GM21423 (cell line): ENCODE measurements at regions not wholly inside any gene's neighbourhood (a gene's known extent, or its start where the extent isn't known, plus 50 kb on each side); places are given as distances from the start of the nearest gene placed in this dataset.

ENCODE experiments used
- ATAC-seq: cut with Tn5 transposase; IDR thresholded peaks from one replicate; pipeline ENCODE4 v1.9.1; 2021; ENCODE audit warnings: mild to moderate bottlenecking, moderate library complexity; ENCODE audit not compliant: unreplicated experiment

DNA sequence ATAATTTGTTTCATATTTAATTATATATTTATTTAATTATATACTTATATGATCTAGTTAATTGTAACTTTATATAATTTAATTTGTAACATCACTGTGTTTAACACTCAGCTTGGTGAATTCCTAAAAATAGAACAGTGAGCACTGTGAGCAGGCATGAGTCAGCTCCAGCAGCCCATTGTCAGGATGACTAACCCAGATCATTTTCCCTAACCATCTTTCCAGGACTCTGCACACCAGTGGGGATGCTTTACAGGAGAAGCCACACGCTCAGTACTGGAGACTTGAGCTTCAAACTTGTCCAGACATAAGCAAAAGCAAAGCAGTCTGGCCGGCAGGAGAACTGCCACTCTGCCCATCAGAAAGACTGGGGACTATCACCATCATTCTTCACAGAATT lies 446.2 kb upstream of the TRPC7 start:
- ATAC-seq, result no peak

DNA sequence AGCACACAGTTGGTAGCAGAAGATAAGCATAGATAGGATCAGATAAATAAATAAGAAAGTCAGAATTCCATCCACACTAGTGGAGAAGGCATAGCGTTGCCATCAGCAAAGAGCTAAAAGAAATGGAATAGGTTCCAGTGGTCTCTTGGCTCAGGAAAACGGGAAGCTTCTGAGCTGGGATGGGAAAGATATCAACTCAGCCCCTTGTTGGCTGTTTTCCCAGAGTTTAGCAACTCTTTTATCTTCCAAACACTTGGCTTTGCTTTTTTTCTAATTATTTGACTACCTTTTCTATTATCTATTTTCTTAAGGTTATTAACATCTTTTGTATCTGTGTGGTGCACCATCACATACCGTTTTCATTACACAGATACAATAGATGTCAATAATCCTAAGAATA lies 445.7 kb upstream of the TRPC7 start:
- ATAC-seq, result no peak

DNA sequence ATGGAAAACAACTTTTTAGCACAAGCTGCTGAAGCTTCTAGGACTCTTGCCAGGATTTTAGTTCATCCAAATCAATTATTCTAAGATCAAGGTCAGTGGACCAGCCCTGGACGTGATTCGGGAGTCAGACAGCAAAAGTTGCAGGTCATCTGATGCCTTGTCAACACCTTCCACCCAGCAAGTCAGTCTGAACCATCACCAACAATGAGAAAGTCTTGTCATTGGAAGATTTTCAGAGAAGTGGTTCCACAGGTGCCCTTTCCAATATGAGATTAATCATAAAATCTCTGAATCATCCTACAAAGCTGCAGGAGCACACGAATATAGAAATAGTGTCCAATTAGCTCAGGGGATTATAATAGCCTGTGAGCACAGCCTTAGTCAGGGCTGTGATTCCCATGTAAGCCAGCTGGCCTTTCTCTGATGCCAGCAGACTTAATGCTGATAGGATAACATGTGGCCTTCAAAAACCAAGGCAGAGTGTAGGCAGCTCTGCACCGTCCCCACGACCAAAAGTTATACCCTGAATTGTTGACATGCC lies 445.0 kb upstream of the TRPC7 start:
- no peak for ATAC-seq

DNA sequence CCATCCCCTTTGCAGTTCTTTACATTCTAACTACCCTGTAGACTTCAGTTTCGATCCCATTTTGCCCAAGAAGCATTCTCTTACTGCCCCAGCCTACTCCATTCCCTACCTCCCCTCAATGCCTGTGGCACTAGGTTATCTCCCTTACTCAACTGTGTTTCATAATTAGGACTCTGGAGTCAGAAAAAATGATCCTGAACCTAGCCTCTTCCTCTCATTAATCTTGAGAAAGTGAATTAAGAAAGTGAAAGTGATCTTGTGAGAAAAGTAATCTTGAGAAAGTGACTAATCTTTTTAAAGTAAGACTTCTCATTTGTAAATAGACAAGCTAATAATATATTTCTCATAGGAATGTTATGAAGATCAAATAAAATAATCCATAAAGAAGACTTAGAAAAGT lies 444.0 kb upstream of the TRPC7 start:
- no peak for ATAC-seq

DNA sequence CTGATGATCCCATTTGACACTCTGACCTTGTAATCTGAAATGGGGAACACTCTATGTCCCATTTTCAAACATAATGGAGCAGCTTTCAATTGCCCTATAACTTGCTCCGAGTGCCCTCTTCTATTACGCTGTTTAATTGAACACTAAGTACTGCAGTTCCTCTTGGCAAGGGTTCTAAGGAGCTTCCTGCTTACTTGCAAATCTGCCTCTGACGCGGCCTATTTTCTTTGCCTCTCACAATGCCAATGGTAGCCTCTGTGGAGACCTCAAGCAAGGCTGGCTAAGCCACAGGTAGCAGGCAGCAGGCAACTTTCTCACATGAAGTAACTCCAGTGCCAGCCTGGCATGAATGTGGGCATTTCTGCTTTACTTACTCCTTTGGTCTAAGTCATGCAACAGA lies 443.4 kb upstream of the TRPC7 start:
- ATAC-seq, result no peak

DNA sequence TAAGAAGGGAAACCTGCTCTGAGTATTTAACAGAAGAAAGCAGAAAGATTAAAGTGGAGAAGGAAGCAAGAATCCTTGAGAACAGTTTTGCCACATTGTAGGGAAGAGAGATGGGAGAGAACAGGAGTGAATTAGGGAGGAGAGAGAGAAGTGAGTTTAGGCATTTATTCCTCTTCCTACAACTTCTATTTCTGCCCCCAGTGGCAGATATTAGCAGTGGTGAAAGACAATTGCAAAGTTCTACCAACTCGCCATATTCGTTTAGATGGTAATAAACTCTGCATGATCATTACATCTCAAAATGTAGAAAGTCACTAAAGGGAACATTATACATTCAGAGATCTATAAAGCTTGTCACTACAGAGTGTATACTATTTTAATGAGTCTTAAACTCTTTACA lies 440.1 kb upstream of the TRPC7 start:
- ATAC-seq, result no peak

DNA sequence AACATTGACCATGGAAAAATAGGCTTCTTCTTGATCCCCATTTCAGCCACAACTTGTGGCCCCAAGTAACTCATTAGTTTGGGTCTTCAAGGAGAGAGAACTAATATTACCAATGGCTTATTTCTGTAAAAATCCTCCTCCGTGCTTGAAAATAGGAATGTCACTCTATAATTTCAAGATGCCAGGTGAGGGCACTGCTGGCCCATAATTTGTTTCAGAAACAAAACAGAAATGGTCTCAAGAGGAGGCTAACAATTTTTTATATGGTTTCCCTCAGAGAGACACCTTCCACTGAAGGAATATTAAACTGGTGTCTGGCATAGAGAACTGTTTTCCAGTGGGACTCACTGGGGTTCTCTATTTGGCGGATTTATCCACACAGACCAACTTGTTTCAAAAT lies 437.0 kb upstream of the TRPC7 start:
- no peak for ATAC-seq

DNA sequence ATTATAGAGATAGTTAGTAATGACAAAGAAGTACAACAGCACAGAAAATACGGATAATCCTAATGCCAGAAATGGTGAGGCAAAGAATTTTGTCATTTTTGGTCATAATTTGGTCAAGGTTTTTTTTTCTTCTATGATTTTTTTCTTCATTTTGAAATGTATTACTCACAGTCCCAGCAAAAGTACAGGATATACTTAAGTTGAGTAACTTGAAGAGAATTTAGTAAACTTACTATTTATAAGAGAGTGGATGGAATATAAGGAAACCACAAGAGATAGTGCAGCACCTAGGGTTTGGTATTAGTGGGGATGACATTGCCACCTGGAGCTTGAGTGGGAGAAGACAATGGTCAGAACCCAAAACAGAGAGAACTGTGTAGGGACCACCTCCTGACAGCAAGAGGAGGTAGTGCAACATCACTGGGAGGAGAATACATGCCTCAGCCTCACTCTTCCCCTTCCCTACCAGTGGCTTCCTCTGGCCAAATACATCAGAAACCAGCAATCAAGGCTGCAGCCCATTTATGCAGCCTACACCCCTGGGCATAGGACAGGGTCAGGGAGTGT lies 434.5 kb upstream of the TRPC7 start:
- no peak for ATAC-seq

DNA sequence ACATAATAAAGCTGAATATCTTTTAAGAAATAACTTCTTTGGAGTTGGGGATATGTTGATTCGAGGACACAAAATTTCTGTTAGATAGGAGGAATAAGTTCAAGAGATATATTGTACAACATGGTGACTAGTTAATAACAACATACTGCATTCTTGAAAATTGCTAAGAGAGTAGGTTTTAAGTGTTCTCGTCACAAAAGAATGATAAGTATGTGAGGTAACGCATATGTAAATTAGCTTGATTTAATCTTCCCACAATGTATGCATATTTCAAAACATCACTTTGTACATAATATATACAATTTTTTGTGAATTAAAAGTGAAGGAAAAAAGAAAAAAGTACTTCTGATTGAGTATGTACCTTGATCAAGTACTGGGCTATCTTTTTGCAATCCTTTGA lies 428.0 kb upstream of the TRPC7 start:
- ATAC-seq, result no peak

DNA sequence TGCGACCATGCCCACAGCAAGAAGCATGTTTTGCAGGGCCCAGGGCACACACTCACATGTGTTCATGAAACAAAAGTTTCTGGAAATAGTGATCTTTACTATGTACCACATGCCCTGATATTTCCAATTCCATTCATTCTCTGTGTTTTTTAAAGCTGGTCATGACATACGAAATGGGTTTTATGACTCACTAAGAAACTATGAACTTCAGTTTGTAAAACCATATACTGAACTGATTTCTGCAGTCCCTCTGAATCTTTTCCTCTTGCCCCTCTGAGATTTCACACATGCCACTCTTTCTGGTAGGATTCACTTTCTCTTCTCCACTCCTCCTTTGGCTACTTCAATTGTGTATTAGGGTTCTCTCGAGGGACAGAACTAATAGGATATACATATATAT lies 416.1 kb upstream of the TRPC7 start:
- ATAC-seq, result no peak

DNA sequence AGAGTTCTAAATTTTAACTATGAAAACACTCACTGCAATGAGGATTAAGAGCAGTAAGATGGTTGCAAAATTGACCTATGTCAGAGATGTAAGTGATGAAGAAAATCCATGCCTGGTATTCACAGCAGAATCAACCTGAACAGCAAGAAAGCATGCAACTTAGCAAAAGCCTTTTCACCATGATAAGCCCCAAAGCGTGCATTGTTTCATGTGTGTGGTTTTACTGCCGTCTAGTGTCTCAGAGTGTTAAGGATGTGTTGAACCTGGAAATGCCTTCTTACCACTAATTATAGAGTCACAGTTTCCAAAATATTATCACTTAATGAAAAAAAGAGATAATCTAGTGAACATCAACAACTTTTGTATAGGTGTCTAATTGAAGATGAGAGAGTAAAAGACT lies 415.2 kb upstream of the TRPC7 start:
- no peak for ATAC-seq

DNA sequence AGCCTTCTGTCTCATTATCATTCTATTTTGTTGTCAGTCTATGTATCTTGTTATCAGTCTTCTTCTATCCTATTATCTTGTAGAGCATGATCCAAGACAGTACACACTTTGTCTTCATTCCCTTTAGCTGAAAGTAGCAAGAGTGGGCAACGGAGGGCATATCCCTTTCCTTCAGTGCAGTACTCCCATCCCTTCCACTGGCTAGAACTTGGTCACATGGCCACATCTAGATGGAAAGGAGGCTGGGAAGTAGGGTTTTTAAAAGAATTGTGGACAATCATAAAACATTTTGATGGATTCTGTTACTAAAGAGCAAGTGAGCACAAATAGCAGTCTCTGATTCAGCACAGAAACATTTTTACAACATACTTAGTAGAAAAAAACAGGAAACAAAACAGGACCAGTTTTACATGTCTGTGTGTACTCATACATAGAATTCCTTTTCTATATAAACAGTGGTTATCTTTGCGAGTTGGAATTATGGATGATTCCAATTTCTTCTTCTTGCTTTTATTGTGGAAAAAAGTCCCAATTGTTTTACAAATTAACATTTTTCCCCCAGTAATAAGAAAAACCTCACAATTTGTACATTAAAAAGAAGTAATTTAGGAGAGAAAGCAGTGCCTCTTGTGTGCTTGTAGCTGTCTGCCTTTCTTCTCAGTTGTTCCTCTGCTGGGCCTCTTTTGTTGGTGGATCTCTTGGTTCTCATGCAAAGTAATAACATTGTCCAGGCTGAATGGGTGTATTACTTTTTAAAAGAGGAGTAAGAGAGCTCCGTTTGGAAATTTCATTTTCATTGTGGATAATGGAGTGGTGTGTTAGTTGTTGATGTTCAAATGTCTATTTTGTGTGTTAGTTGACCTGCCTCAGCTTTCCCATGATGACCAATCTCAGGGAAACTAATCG lies 410.9 kb upstream of the TRPC7 start:
- ATAC-seq, result no peak

DNA sequence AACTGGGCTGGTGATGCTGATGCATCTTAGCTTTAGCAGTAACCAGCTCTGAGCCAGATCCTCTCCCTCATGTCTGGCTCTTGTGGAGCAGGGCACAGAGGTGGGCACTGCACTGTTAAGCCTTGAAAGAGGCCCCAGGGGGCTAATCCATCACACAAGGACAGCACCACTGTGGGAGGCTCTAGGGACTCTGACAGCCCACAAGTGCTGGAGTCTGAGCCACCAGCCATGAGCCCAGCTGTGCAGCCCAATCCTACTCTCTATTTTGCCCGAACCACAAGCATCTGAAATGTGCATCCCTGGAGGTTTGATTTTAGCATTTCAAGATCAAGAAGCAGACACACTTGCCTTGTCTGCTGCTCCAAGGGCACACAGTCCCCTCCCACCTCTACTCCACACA lies 407.1 kb upstream of the TRPC7 start:
- ATAC-seq, result no peak

DNA sequence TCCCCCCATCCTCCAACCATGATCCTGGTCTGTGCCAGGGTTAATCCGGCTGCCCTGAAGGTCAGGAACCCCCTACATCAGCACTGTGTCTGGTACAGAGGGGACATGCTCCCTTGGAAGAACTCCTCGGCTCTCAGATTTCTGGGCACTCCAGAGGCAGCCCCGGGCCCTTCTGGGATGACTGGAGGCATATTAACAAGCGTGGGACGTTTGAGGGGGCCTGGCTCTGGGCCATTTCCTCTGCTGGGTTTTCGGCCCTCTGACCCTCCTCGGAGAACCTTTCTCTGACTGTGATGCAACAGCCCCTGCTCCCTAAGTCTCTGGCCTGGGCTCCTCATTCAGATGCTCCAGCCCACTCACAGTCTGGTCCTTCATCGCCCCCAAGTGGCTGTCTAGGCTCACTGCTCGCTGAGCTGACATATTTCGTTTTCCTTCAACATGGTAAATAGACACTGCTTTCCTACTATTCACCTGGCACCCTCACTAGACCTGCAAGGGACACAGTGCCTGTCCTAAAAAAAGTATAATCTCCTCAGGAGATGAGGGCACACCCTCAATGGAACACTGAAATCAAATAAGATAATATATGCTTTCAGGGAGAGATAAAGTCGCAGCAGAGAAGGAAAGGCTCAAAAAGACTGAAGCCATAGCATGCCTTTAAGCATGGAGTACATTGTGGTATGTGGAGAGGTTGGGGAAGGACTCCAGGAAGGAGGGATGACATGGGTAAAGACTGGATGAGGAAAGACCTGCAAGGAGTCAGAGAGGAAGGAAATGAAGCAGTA lies 404.7 kb upstream of the TRPC7 start:
- peak; percentile 73 for ATAC-seq

DNA sequence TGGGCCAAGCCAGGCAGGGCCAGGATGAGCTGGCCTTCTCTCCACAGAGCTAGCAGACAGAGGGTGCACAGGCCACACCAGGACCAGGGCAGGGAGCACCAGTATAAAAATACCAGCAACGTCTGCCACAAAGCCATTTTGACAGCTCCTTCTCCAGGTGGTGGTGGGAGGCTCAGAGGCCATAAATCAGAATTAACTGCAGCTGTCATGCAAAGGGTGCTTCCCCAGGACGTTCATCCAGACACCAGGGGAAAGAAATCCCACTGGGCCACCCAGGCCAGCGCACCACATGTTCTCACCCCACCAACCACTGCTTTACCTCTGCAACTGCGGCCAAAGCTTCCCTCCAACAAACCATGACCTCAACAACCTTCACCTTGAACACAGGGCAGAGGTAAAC lies 403.7 kb upstream of the TRPC7 start:
- no peak for ATAC-seq

DNA sequence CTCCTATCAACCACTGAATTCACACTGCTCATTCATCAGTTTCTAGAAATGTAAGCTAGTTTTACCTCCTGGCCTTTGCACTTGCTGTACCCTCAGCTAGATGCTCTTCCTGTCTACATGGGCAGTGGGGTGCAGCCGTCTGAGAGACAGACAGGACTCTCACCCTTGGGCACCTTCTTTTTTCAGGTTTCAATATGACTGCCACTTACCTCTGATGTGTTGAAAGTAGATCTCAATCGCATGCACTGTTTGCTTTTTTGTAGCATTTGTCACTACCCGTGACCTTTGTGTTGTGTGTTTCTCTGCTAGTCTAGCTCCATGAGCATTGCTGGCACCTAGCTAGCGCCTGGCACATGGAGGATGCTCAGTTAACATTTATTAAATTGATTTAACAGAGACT lies 403.1 kb upstream of the TRPC7 start:
- no peak for ATAC-seq

DNA sequence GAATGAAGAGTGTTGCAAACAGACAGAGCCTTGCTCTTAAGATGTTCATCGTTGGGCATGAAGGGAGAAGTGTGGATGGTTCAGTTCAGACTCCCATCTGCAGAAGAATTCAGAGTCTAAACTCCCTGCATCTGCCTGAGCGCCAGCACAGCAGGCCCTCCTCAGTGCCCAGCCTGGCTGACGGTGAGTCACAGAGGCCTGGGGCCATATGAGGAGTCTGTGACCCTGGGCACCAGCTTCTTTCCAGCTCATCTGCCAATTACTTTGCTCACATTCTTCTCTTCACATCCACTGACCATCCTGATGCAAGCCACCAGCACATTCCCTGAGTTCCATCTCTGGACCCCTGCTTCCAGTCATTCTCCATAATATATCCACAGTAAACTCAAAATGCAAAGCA lies 401.1 kb upstream of the TRPC7 start:
- ATAC-seq, result no peak

DNA sequence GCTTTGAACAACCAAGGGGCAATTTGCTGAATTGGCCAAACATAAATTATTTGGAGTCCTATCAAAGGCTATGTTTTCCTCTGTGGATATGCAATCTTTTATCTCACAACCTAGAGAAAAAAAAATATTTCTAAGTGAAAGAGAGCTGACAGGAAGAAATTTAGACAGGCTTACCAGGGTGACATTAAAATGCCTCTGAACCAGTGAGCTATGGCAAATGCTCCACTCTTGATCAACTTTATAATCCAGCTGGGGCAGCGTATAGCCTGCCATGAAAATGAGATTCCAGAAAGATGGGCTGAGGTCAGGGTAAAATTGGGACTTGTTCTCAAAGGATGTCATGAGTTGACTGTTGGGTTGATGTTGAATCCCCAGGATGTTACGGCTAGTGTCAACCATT lies 399.3 kb upstream of the TRPC7 start:
- no peak for ATAC-seq

DNA sequence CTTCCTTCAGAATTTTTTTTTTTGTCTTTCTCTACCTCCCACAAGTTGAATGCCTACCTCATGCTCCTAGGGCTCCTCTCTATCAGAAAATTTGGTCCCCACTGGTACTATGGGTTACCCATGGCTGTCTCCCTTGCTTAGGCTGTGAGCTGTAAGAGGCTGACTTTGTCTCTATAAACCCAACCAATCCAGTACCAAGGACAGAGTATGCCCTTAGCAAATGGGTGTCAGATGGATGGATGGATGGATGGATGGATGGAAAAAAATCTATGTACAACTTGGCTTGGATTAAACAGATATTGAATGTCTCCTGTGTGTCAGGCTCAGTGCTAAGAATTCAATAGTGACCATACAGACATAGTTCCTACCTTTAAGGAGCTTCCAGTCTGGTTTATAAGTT lies 398.2 kb upstream of the TRPC7 start:
- no peak for ATAC-seq

DNA sequence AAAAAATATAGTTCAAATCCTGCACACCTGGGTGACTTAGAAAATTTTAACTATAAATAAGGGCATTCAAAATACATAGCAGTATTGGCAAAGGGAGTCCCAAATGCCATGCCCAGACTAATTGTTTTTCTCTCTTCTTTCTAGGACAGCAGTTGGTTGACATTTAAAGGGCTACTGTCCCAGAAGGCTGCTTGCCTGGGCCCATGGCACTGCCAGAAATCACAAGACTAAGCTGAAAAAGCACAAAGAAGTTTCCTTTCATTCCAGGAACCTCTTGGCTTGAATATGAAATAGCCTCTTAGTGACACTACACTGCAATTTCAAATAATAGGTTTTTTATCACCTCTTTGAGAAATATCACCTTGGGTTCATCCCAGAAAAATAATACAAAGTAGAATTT lies 388.9 kb upstream of the TRPC7 start:
- no peak for ATAC-seq

DNA sequence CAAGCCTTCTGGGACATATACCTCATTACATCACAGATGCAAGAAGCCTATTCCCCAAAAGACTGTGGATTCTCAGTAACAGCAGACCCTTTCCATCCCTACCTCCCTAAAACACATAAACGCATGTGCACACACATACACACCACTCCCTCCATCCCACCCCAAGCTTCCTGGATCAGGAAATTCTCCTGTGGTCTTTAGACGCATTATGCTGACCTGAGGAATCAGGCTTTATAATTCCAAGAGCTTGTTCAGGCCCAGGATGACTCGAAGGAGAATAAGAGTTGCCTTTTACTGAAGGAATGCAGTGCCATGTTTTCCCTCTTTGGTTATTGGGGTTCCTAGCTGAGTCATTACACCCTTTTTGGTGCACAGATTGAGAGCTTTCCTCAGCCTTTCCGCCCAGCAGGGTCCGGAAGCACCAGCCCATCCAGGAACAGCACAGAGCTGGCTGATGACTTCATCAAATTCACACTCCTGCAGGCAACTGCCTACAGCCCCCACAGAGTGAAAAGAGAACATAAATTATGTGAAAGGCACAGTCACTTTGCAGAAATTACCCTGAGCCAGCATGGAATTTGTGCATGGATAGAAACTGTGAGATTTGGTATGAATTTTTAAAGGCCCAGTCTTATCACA lies 385.0 kb upstream of the TRPC7 start:
- ATAC-seq, result no peak
